Nephron (organoid): ENCODE measurements at regions not wholly inside any gene's neighbourhood (a gene's known extent, or its start where the extent isn't known, plus 50 kb on each side); places are given as distances from the start of the nearest gene placed in this dataset.
"Not testable (repeated sequence)": the region's sequence is repeated elsewhere in the genome, so short reads cannot be mapped to it uniquely, and the experiment has no call there.

Experiments used
- H3K27ac Mint-ChIP-seq, 3 experiments: 2 replicates each; pipeline ENCODE4 v1.8.0; 2020; ENCODE audit warnings: mixed read lengths in 3 of 3, mild to moderate bottlenecking in 2 of 3, moderate library complexity in 1 of 3
- H3K27me3 Mint-ChIP-seq: 2 replicates; pipeline ENCODE4 v1.8.0; 2021; ENCODE audit warnings: low read depth, mild to moderate bottlenecking, moderate library complexity, mixed read lengths
- H3K36me3 Mint-ChIP-seq: 2 replicates; pipeline ENCODE4 v1.8.0; 2020; ENCODE audit warnings: low read depth, mixed read lengths
- H3K4me1 Mint-ChIP-seq: 2 replicates; pipeline ENCODE4 v1.8.0; 2020; ENCODE audit warnings: mixed read lengths
- H3K4me3 Mint-ChIP-seq, 3 experiments: 2 replicates each; pipeline ENCODE4 v1.8.0; 2020; ENCODE audit warnings: mild to moderate bottlenecking in 3 of 3, mixed read lengths in 3 of 3, moderate library complexity in 2 of 3
- H3K9me3 Mint-ChIP-seq: 2 replicates; pipeline ENCODE4 v1.8.0; 2020; ENCODE audit warnings: mixed read lengths
- CTCF ChIP-seq, 3 experiments: fragments of 200-600 bp; sonication (generic); IDR thresholded peaks; one replicate each; pipeline ENCODE4 v1.5.0; 2021; ENCODE audit warnings: antibody characterized with exemption in 3 of 3; ENCODE audit not compliant: unreplicated experiment in 3 of 3

GRCh38 chr17:12229335-12229734, 208.7 kb downstream of the MAP2K4 start:
- Mint-ChIP-seq H3K36me3 (no peaks in the 10 kb centered on the region), H3K9me3 (peaks cover 9% of the 10 kb centered on the region), H3K4me3 (peak overlapping the region in 1 of 3 experiments; percentile 56), H3K27me3 (peaks cover 16% of the 10 kb centered on the region), H3K4me1 (peaks cover 46% of the 10 kb centered on the region), H3K27ac (peak overlapping the region; percentile 53 to 95 (median 68))
- no peak for TF ChIP-seq CTCF (IDR thresholded peaks at IDR 0.05; ENCODE audit: unreplicated experiment in 3 of 3)

DNA sequence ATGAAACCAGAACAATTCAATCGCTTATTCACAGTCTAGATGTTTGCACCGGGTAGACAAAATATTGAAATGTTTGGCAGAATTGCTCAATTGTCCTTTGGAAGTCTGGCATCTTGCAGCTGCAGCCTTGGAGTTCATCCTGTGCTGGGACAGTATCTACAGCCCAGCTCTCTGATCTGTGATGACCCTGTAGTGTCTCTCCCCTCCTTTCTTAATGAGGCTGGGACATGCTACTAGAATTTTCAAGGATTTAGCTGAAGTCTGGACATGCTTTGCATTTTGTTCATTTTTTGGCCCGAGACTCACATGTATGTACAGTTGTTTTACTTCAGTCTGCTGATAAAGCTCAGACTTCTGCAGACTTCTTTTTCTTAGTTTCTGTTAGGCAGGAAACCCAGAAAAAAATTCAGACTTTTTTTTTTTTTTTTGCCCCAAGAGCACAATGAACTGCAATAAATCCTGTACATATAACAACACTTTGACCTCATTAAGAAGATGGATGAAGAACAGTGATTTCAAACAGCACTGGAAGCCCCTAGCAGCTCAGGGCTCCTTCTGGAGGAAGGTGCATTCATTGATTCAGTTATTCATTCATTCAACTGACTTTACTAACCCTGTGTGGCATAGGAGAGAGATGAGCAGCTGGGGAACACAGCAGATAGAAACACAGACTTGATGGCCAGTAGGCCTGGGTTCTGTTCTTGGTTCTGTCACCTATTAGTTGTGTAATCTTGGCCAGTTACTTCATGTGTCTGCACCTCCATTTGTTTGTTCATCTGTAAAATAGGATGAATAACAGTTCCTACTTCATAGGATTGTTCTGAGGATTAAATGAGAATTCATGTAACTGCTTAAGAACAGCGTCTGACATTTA, 210.0 kb downstream of the MAP2K4 start:
- H3K27me3 Mint-ChIP-seq, result peaks cover 12% of the 10 kb centered on the region
- H3K4me3 Mint-ChIP-seq, result peak overlapping the region in 1 of 3 experiments; percentile 7
- TF ChIP-seq CTCF (IDR thresholded peaks at IDR 0.05; ENCODE audit: unreplicated experiment in 3 of 3), result no peak
- peaks cover 46% of the 10 kb centered on the region for H3K4me1 Mint-ChIP-seq
- peaks cover 6% of the 10 kb centered on the region for H3K9me3 Mint-ChIP-seq
- peak overlapping the region; percentile 68 to 95 (median 69) for H3K27ac Mint-ChIP-seq
- H3K36me3 Mint-ChIP-seq, result no peaks in the 10 kb centered on the region

- Mint-ChIP-seq H3K27ac (peak overlapping the region in 2 of 3 experiments; percentile 68 to 95), H3K4me3 (no peak overlapping the region), H3K36me3 (no peaks in the 10 kb centered on the region), H3K4me1 (peaks cover 46% of the 10 kb centered on the region), H3K27me3 (peaks cover 12% of the 10 kb centered on the region), H3K9me3 (peaks cover 6% of the 10 kb centered on the region)
- TF ChIP-seq CTCF (IDR thresholded peaks at IDR 0.05; ENCODE audit: unreplicated experiment in 3 of 3), result no peak
These were observed 210.6 kb downstream of the MAP2K4 start for GRCh38 chr17:12231355-12231682.

- H3K36me3 Mint-ChIP-seq, H3K4me3 Mint-ChIP-seq, H3K9me3 Mint-ChIP-seq, H3K27me3 Mint-ChIP-seq, H3K27ac Mint-ChIP-seq: not testable (repeated sequence)
- peaks cover 15% of the 10 kb centered on the region for H3K4me1 Mint-ChIP-seq
These were observed 218.3 kb downstream of the MAP2K4 start for GRCh38 chr17:12239021-12239420.

DNA sequence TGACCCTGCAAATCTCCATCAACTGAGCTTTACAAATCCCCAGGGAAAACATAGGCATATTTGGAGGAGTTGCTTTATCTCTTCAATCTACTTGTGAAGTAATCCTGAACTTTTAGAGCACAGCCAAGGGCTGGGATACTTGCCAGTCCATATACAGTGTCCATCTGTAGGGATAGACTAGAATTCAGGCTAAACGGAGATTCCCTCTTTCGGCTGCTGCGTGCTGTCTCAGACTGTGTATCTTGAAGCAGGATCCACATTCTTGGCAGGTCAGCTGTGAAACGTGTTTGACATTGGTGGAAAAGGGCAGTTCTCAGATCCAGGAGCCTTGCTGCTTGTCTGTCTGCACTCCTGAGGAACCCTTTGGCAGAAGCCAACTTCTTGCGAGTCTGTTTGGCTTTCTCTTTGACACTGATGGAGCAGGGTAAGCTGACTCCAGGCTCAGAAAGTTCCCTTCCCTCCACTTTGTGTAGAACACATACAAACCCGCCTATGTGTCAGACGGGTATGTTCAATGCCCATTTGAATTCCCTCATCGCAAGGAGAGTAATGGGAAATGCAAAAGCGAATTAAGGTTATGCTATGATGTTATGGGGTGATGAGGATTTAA, 221.8 kb downstream of the MAP2K4 start:
- H3K4me1 Mint-ChIP-seq, result peaks cover 15% of the 10 kb centered on the region
- H3K9me3 Mint-ChIP-seq, result no peaks in the 10 kb centered on the region
- TF ChIP-seq CTCF (IDR thresholded peaks at IDR 0.05; ENCODE audit: unreplicated experiment in 3 of 3), result no peak

GRCh38 chr17:12247761-12248160, 227.1 kb downstream of the MAP2K4 start:
- TF ChIP-seq CTCF (IDR thresholded peaks at IDR 0.05; ENCODE audit: unreplicated experiment in 3 of 3), result no peak
- Mint-ChIP-seq H3K4me3 (no peak overlapping the region), H3K36me3 (no peaks in the 10 kb centered on the region), H3K4me1 (peaks cover 11% of the 10 kb centered on the region), H3K27ac (peak overlapping the region in 1 of 3 experiments; percentile 45), H3K9me3 (no peaks in the 10 kb centered on the region), H3K27me3 (peaks cover 10% of the 10 kb centered on the region)

More for the DNA sequence above, 221.8 kb downstream of the MAP2K4 start:
- H3K36me3 Mint-ChIP-seq, result no peaks in the 10 kb centered on the region
- no peak overlapping the region for H3K4me3 Mint-ChIP-seq
- H3K27me3 Mint-ChIP-seq, result peaks cover 5% of the 10 kb centered on the region
- H3K27ac Mint-ChIP-seq, result peak overlapping the region in 2 of 3 experiments; percentile 20 to 66
